GM12892 (cell line): ENCODE measurements at regions not wholly inside any gene's neighbourhood (a gene's known extent, or its start where the extent isn't known, plus 50 kb on each side); places are given as distances from the start of the nearest gene placed in this dataset.
A peak's percentile ranks its signal among the peaks of the same experiment; 100 is the strongest.

ENCODE experiments used
- DNase-seq: peaks from one replicate; pipeline ENCODE4 v3.0.0; 2011; ENCODE audit not compliant: insufficient read length
- FAIRE-seq: peaks from 2 replicates; lab custom pipeline; 2011; peaks lifted over from hg19 to GRCh38; lab: Jason Lieb, UNC
- POLR2A ChIP-seq: IDR thresholded peaks from 2 replicates; pipeline ENCODE4 v1.6.1; 2011; ENCODE audit warnings: low read depth, low read length, control low read depth
- POLR2AphosphoS5 ChIP-seq: IDR thresholded peaks from 2 replicates; pipeline ENCODE4 v1.6.1; 2011; ENCODE audit warnings: low read depth, low read length, control low read depth
- TAF1 ChIP-seq: IDR thresholded peaks from 2 replicates; pipeline ENCODE4 v1.6.1; 2011; ENCODE audit warnings: low read depth, mild to moderate bottlenecking, control low read depth, low read length, borderline replicate concordance

- no peak for FAIRE-seq
- TF ChIP-seq POLR2A, result no peak
- TF ChIP-seq POLR2AphosphoS5, result no peak
- TF ChIP-seq TAF1, result no peak
- DNase-seq, result no peak
These were observed 392.3 kb downstream of the FOXO1 start for GRCh38 chr13:40274103-40274502.

GRCh38 chr13:40275155-40275554 lies 391.3 kb downstream of the FOXO1 start:
- no peak for FAIRE-seq
- no peak for DNase-seq
- no peak for TF ChIP-seq POLR2AphosphoS5
- TF ChIP-seq POLR2A, result no peak
- no peak for TF ChIP-seq TAF1

- FAIRE-seq (no peak), DNase-seq (no peak)
- no peak for TF ChIP-seq TAF1
- no peak for TF ChIP-seq POLR2AphosphoS5
- no peak for TF ChIP-seq POLR2A
These were observed 390.8 kb downstream of the FOXO1 start for GRCh38 chr13:40275636-40276035.

GRCh38 chr13:40283666-40284065 lies 382.8 kb downstream of the FOXO1 start:
- no peak for DNase-seq
- FAIRE-seq, result no peak
- TF ChIP-seq TAF1 (no peak), POLR2AphosphoS5 (no peak), POLR2A (no peak)

- DNase-seq, result no peak
- no peak for FAIRE-seq
- TF ChIP-seq TAF1 (no peak), POLR2A (no peak), POLR2AphosphoS5 (no peak)
These were observed 380.8 kb downstream of the FOXO1 start for GRCh38 chr13:40285634-40286033.

GRCh38 chr13:40287428-40287827 lies 379.0 kb downstream of the FOXO1 start:
- FAIRE-seq, result no peak
- no peak for TF ChIP-seq POLR2A
- TF ChIP-seq POLR2AphosphoS5, result no peak
- no peak for TF ChIP-seq TAF1

GRCh38 chr13:40288259-40288658 lies 378.2 kb downstream of the FOXO1 start:
- FAIRE-seq, result no peak
- TF ChIP-seq POLR2A, result no peak
- no peak for TF ChIP-seq POLR2AphosphoS5
- no peak for TF ChIP-seq TAF1
- DNase-seq, result no peak

More at GRCh38 chr13:40287428-40287827, 379.0 kb downstream of the FOXO1 start:
- DNase-seq, result no peak

GRCh38 chr13:40290758-40291157 lies 375.7 kb downstream of the FOXO1 start:
- DNase-seq (no peak), FAIRE-seq (no peak)
- TF ChIP-seq TAF1, result no peak
- no peak for TF ChIP-seq POLR2AphosphoS5
- no peak for TF ChIP-seq POLR2A

GRCh38 chr13:40292108-40292507 lies 374.3 kb downstream of the FOXO1 start:
- no peak for TF ChIP-seq POLR2AphosphoS5
- TF ChIP-seq POLR2A, result no peak
- no peak for TF ChIP-seq TAF1
- FAIRE-seq (peak; percentile 36), DNase-seq (no peak)

GRCh38 chr13:40292536-40292935 lies 373.9 kb downstream of the FOXO1 start:
- TF ChIP-seq POLR2AphosphoS5, result no peak
- TF ChIP-seq TAF1, result no peak
- no peak for TF ChIP-seq POLR2A
- DNase-seq, result no peak
- no peak for FAIRE-seq

GRCh38 chr13:40302351-40302750 lies 364.1 kb downstream of the FOXO1 start:
- FAIRE-seq, result no peak
- DNase-seq, result no peak
- TF ChIP-seq POLR2A (no peak), TAF1 (no peak), POLR2AphosphoS5 (no peak)

GRCh38 chr13:40304391-40304790 lies 362.1 kb downstream of the FOXO1 start:
- FAIRE-seq, result no peak
- DNase-seq, result no peak
- TF ChIP-seq POLR2AphosphoS5 (no peak), TAF1 (no peak), POLR2A (no peak)

GRCh38 chr13:40306817-40307216 lies 359.6 kb downstream of the FOXO1 start:
- TF ChIP-seq TAF1 (no peak), POLR2A (no peak), POLR2AphosphoS5 (no peak)

GRCh38 chr13:40309881-40310280 lies 356.6 kb downstream of the FOXO1 start:
- no peak for FAIRE-seq
- TF ChIP-seq POLR2AphosphoS5, result no peak
- no peak for TF ChIP-seq TAF1
- no peak for TF ChIP-seq POLR2A

More at GRCh38 chr13:40306817-40307216, 359.6 kb downstream of the FOXO1 start:
- FAIRE-seq (no peak), DNase-seq (no peak)

More at GRCh38 chr13:40309881-40310280, 356.6 kb downstream of the FOXO1 start:
- DNase-seq, result no peak
